ENCODE measurements at regions not wholly inside any gene's neighbourhood (a gene's known extent, or its start where the extent isn't known, plus 50 kb on each side); places are given as distances from the start of the nearest gene placed in this dataset.

- DNase-seq: no peak
These were observed 108.7 kb upstream of the GLI3 start for GRCh38 chr7:42345478-42346299.

GRCh38 chr7:42344198-42344755 is 107.3 kb upstream of the GLI3 start:
- no peak for DNase-seq

GRCh38 chr7:42342381-42342780 is 105.4 kb upstream of the GLI3 start:
- no peak for DNase-seq

- no peak for DNase-seq
These were observed 103.4 kb upstream of the GLI3 start for GRCh38 chr7:42340436-42340835.

- DNase-seq: no peak
These were observed 102.0 kb upstream of the GLI3 start for GRCh38 chr7:42338916-42339540.

- DNase-seq: no peak
These were observed 101.4 kb upstream of the GLI3 start for GRCh38 chr7:42338231-42338915.

- no peak for DNase-seq
These were observed 100.4 kb upstream of the GLI3 start for GRCh38 chr7:42337225-42337905.

GRCh38 chr7:42332605-42333222 is 95.7 kb upstream of the GLI3 start:
- DNase-seq: no peak

GRCh38 chr7:42319631-42320030 is 82.6 kb upstream of the GLI3 start:
- DNase-seq: no peak

GRCh38 chr7:42315631-42316030 is 78.6 kb upstream of the GLI3 start:
- DNase-seq: no peak

- no peak for DNase-seq
These were observed 78.1 kb upstream of the GLI3 start for GRCh38 chr7:42315103-42315502.

GRCh38 chr7:42314696-42315095 is 77.7 kb upstream of the GLI3 start:
- no peak for DNase-seq

- no peak for DNase-seq
These were observed 74.2 kb upstream of the GLI3 start for GRCh38 chr7:42311195-42311594.

- DNase-seq: no peak
These were observed 56.0 kb upstream of the GLI3 start for GRCh38 chr7:42292991-42293521.

GRCh38 chr7:42289473-42289872 is 52.5 kb upstream of the GLI3 start:
- no peak for DNase-seq
